ENCODE measurements at regions not wholly inside any gene's neighbourhood (a gene's known extent, or its start where the extent isn't known, plus 50 kb on each side); places are given as distances from the start of the nearest gene placed in this dataset.

DNA sequence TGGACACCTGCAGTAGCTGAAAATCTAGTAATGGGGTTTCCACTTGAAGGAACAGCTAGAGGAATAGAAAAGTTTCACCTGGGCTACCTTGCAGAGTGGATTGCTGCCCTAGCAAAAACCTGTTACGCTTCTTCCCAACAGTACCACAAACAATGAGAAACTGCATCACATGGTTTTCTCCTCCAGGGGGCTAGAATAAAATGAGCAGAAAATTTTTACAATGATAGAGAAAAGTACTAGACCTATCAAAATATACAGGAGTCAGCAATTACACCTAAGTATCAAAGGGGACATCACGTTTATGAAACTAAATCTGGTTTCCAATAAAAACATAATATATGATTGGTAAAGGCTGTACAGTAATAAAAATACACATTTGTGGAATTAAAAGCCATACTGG lies 423.1 kb upstream of the PITX2 start:
- TF ChIP-seq EZH2 (IDR thresholded peaks at IDR 0.05) (no peak), POLR2AphosphoS5 (IDR thresholded peaks at IDR 0.05; ENCODE audit: borderline replicate concordance, low read depth, low read length) (no peak), FOXP2 (optimal IDR thresholded peaks at IDR 0.05; ENCODE audit: control extremely low read depth, extremely low read length, insufficient read depth) (no peak)
- no peaks in the 10 kb centered on the region for H3K36me3 ChIP-seq (ENCODE audit: insufficient read depth, low read length)
- H3K9me3 ChIP-seq (ENCODE audit: low read depth, low read length) = no peaks in the 10 kb centered on the region
- no peak overlapping the region for H3K27ac ChIP-seq
- no peak for DNase-seq (ENCODE audit: low read depth, low spot score)
- H3K4me3 ChIP-seq = no peak overlapping the region
- H3K9ac ChIP-seq (ENCODE audit: insufficient read length) = no peak overlapping the region

DNA sequence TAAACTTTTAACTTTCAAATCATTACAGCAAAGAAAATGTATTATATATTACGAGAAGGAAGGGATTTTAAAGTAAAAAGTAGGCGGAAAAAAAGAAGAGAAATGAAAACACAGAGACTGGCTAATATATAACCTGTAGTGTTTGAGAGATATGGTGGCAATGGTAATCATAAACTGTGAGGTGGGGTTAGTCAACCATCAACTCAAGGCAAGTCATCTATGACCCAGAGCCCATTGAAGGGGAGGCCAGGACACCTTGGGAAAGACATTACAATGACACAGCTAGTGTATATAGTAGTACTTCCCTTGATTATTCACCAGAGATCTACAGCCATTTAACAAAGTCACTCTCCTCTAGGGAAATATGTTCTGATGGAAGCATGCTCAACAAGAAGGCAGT lies 423.9 kb upstream of the PITX2 start:
- DNase-seq (ENCODE audit: low read depth, low spot score) = no peak
- TF ChIP-seq EZH2 (IDR thresholded peaks at IDR 0.05) (no peak), POLR2AphosphoS5 (IDR thresholded peaks at IDR 0.05; ENCODE audit: borderline replicate concordance, low read depth, low read length) (no peak)

DNA sequence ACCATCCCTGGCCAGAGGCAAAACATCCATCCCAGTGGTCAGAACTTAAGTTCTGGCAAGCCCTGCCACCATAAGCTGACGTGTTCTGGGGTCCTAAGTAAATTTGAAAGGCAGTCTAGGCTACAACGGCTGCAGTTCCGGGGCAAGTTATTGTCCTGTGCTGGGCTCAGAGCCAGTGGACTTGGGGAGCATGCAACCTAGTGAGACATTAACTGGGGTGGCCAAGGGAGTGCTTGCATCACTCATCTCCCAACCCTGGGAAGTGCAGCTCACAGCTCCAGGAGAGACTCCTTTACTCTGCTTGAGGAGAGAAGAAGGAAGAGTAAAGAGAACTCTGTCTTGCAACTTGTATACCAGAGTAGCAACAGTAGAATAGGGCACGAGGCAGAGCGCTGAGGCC lies 425.4 kb upstream of the PITX2 start:
- H3K9ac ChIP-seq (ENCODE audit: insufficient read length) = no peak overlapping the region
- no peaks in the 10 kb centered on the region for H3K36me3 ChIP-seq (ENCODE audit: insufficient read depth, low read length)
- H3K9me3 ChIP-seq (ENCODE audit: low read depth, low read length) = no peaks in the 10 kb centered on the region
- no peak overlapping the region for H3K4me3 ChIP-seq
- no peak for DNase-seq (ENCODE audit: low read depth, low spot score)
- no peak for TF ChIP-seq FOXP2 (optimal IDR thresholded peaks at IDR 0.05; ENCODE audit: control extremely low read depth, extremely low read length, insufficient read depth)
- no peak for TF ChIP-seq POLR2AphosphoS5 (IDR thresholded peaks at IDR 0.05; ENCODE audit: borderline replicate concordance, low read depth, low read length)
- TF ChIP-seq EZH2 (IDR thresholded peaks at IDR 0.05) = no peak
- no peak overlapping the region for H3K27ac ChIP-seq

More for the DNA sequence above, 423.9 kb upstream of the PITX2 start:
- Histone ChIP-seq H3K4me3 (no peak overlapping the region), H3K9ac (ENCODE audit: insufficient read length) (no peak overlapping the region), H3K36me3 (ENCODE audit: insufficient read depth, low read length) (no peaks in the 10 kb centered on the region), H3K27ac (no peak overlapping the region), H3K9me3 (ENCODE audit: low read depth, low read length) (no peaks in the 10 kb centered on the region)

DNA sequence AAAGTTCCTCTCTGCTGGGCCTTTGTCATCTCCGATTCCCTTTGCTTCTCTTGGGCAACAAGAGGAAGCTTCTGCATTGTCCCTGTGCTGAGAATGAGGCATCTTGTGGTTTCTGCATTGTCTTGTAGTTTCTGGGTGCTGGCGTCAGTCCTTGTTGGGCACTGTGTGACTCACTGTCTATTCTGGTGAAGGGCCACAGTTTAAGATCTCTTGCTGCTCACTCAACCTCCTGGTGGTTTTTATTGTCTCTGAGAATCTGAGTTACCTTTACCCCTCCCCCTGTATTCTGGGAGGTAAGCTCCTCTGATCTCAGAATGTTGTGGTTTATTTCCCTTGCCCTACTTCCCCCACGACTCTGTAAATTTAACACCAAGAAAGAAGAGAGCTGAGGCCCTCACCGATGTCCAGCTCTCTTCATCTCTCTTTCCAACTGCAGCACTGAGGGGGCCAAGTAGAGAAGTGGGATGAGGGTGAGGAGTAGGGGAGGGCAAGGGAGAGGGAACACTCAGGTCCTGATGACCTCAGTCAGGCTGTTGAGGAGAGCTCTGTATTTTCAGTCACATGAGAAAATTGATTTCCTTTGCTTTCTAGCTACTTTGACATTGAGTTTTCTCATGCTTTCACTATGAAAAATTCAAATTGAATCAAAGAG lies 441.6 kb upstream of the PITX2 start:
- no peak overlapping the region for H3K4me3 ChIP-seq
- H3K27ac ChIP-seq = no peak overlapping the region
- no peak overlapping the region for H3K9ac ChIP-seq (ENCODE audit: insufficient read length)
- H3K9me3 ChIP-seq (ENCODE audit: low read depth, low read length) = no peaks in the 10 kb centered on the region
- H3K36me3 ChIP-seq (ENCODE audit: insufficient read depth, low read length) = no peaks in the 10 kb centered on the region
- DNase-seq (ENCODE audit: low read depth, low spot score) = no peak
- TF ChIP-seq POLR2AphosphoS5 (IDR thresholded peaks at IDR 0.05; ENCODE audit: borderline replicate concordance, low read depth, low read length) = no peak
- no peak for TF ChIP-seq FOXP2 (optimal IDR thresholded peaks at IDR 0.05; ENCODE audit: control extremely low read depth, extremely low read length, insufficient read depth)
- no peak for TF ChIP-seq EZH2 (IDR thresholded peaks at IDR 0.05)

DNA sequence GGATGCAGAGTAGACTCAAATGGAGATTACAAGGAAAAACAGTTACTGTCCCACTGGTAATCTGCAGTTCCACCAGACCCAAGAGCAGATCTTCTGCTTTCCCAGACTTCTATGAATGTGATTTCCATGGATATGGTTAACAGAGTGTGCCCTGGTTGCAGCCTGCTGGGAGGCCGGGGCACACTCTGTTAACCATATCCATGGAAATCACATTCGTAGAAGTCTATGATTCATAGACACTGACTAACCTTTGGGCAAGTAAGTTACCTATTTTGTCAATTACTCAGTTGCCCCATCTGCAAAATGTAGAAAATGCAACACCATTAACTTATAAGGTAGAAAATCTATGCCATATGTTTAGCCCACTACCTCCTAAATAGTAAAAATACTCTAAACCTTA lies 443.1 kb upstream of the PITX2 start:
- no peak overlapping the region for H3K27ac ChIP-seq
- H3K9ac ChIP-seq (ENCODE audit: insufficient read length) = no peak overlapping the region
- TF ChIP-seq FOXP2 (optimal IDR thresholded peaks at IDR 0.05; ENCODE audit: control extremely low read depth, extremely low read length, insufficient read depth) = no peak
- TF ChIP-seq POLR2AphosphoS5 (IDR thresholded peaks at IDR 0.05; ENCODE audit: borderline replicate concordance, low read depth, low read length) = no peak
- TF ChIP-seq EZH2 (IDR thresholded peaks at IDR 0.05) = no peak
- H3K9me3 ChIP-seq (ENCODE audit: low read depth, low read length) = no peaks in the 10 kb centered on the region
- DNase-seq (ENCODE audit: low read depth, low spot score) = no peak
- H3K36me3 ChIP-seq (ENCODE audit: insufficient read depth, low read length) = no peaks in the 10 kb centered on the region
- H3K4me3 ChIP-seq = no peak overlapping the region

DNA sequence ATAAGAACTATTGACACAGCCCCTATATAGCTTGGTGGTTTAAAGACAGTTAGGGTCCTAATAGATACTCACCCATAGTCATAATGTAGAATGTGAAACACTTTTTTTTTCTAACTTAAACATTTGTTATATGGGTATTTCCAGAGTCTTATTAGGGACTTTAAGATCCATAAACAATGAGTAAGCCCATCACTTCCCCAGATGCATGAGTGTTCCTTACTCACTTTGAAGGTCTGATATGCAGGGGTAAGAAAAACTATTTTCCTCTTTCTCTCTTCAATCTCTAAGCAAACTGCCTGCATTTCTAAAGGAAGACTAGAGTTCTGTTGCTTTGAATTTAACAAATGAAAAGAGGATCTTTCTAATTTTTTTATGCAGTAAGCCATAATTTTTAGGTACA lies 443.6 kb upstream of the PITX2 start:
- TF ChIP-seq FOXP2 (optimal IDR thresholded peaks at IDR 0.05; ENCODE audit: control extremely low read depth, extremely low read length, insufficient read depth) = no peak
- no peak for TF ChIP-seq EZH2 (IDR thresholded peaks at IDR 0.05)
- TF ChIP-seq POLR2AphosphoS5 (IDR thresholded peaks at IDR 0.05; ENCODE audit: borderline replicate concordance, low read depth, low read length) = no peak
- H3K27ac ChIP-seq = no peak overlapping the region
- H3K9me3 ChIP-seq (ENCODE audit: low read depth, low read length) = no peaks in the 10 kb centered on the region
- H3K36me3 ChIP-seq (ENCODE audit: insufficient read depth, low read length) = no peaks in the 10 kb centered on the region
- no peak overlapping the region for H3K4me3 ChIP-seq
- no peak for DNase-seq (ENCODE audit: low read depth, low spot score)
- H3K9ac ChIP-seq (ENCODE audit: insufficient read length) = no peak overlapping the region

DNA sequence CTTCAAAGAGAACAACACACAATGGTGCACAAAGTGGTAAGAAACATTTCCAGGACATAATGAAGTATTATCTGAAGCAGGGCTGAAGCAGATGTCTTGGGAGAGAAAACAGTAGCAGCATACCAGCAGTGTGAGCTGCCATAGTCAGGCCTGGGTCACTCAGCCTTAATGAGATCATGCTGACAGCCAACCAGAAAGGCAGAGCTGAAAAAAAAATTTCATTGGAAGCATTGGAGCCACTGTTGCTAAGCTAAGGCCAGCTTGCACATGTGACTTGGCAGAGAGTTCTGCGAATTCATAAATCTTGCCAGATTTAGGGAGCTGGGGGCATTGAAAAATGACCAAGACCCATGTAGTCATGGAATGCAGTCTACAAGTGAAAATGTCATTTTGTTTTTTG lies 444.0 kb upstream of the PITX2 start:
- DNase-seq (ENCODE audit: low read depth, low spot score) = no peak

DNA sequence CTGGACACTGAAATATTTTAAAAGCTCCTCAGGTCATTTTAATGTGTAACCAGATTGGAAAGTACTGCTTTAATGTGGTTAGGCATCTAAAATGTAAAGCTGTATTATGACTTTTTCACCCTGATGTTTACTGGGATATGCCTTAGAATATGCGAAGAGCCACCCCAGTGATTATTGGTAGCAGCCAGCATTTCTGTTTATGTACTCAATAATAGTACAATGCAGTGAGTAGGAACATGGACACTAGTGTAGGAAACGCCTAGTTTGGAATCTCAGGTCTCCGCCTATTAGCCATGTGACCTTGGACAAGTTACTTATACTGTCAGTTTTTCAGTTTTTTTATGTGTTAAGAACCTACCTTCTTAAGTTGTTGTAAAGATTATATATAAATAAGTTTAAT lies 446.0 kb upstream of the PITX2 start:
- Histone ChIP-seq H3K9me3 (ENCODE audit: low read depth, low read length) (no peaks in the 10 kb centered on the region), H3K9ac (ENCODE audit: insufficient read length) (no peak overlapping the region), H3K4me3 (no peak overlapping the region), H3K36me3 (ENCODE audit: insufficient read depth, low read length) (no peaks in the 10 kb centered on the region), H3K27ac (no peak overlapping the region)
- TF ChIP-seq POLR2AphosphoS5 (IDR thresholded peaks at IDR 0.05; ENCODE audit: borderline replicate concordance, low read depth, low read length) = no peak
- no peak for DNase-seq (ENCODE audit: low read depth, low spot score)

More for the DNA sequence above, 444.0 kb upstream of the PITX2 start:
- no peaks in the 10 kb centered on the region for H3K9me3 ChIP-seq (ENCODE audit: low read depth, low read length)
- H3K36me3 ChIP-seq (ENCODE audit: insufficient read depth, low read length) = no peaks in the 10 kb centered on the region
- H3K27ac ChIP-seq = no peak overlapping the region
- H3K4me3 ChIP-seq = no peak overlapping the region
- H3K9ac ChIP-seq (ENCODE audit: insufficient read length) = no peak overlapping the region
- TF ChIP-seq EZH2 (IDR thresholded peaks at IDR 0.05) = no peak
- no peak for TF ChIP-seq POLR2AphosphoS5 (IDR thresholded peaks at IDR 0.05; ENCODE audit: borderline replicate concordance, low read depth, low read length)
- TF ChIP-seq FOXP2 (optimal IDR thresholded peaks at IDR 0.05; ENCODE audit: control extremely low read depth, extremely low read length, insufficient read depth) = no peak

DNA sequence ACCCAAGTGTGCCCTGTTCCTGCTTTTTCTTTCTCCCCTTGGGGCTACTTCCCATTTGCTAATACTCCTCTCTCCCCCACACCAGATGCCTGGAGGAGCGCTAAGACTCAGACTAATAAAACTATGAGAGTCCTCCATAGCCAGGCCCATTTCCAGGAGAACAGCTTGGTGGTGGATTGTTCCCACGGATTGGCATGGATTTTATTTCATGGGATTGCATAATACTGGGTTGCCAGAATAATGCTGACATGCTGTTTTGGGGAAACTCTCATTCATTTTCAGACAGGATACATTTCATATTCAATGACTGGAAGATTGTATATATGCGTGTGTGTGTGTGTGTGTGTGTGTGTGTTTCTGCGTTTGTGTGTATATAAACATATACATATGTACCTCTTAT lies 447.5 kb upstream of the PITX2 start:
- peak; percentile 81 for DNase-seq (ENCODE audit: low read depth, low spot score)
- Histone ChIP-seq H3K36me3 (ENCODE audit: insufficient read depth, low read length) (no peaks in the 10 kb centered on the region), H3K9ac (ENCODE audit: insufficient read length) (no peak overlapping the region), H3K4me3 (no peak overlapping the region), H3K27ac (0 out of 2 replicates have a peak overlapping the region, but pooled peaks have one; percentile 23), H3K9me3 (ENCODE audit: low read depth, low read length) (no peaks in the 10 kb centered on the region)
- no peak for TF ChIP-seq EZH2 (IDR thresholded peaks at IDR 0.05)
- TF ChIP-seq POLR2AphosphoS5 (IDR thresholded peaks at IDR 0.05; ENCODE audit: borderline replicate concordance, low read depth, low read length) = no peak; the same call in 1 of the 2 replicates
- no peak for TF ChIP-seq FOXP2 (optimal IDR thresholded peaks at IDR 0.05; ENCODE audit: control extremely low read depth, extremely low read length, insufficient read depth)

Data from SK-N-MC (cell line).